ENCODE measurements at regions not wholly inside any gene's neighbourhood (a gene's known extent, or its start where the extent isn't known, plus 50 kb on each side); places are given as distances from the start of the nearest gene placed in this dataset.

DNA sequence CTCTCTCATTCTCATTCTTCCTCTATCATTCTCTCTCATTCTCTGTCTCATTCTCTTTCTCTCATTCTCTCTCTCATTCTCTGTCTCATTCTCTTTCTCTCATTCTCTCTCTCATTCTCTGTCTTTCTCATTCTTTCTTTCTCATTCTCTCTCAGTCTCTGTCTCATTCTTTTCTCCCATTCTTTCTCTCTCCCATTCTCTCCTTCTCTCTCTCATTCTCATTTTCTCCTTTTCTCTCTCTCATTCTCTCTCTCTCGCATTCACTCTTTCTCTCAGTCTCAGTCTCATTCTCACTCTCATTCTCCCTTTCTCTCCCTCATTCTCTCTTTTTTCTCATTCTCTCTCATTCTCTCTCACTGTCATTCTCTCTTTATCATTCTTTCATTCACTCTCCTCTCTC, 152.0 kb upstream of the UQCRFS1 start:
- Histone ChIP-seq H3K9me3 (no peaks in the 10 kb centered on the region), H3K79me2 (ENCODE audit: insufficient read depth) (no peaks in the 10 kb centered on the region), H3K9ac (no peak overlapping the region), H3K27ac (ENCODE audit: low read depth in 2 of 2, low read length in 1 of 2) (no peak overlapping the region), H3K36me3 (replicated peaks in 1 of 2; ENCODE audit: control insufficient read depth in 1 of 2, insufficient read depth in 2 of 2, low read length in 1 of 2) (no peaks in the 10 kb centered on the region), H3K4me3 (ENCODE audit: low read depth in 2 of 2, low read length in 1 of 2) (no peak overlapping the region), H3F3A (replicated peaks; ENCODE audit: insufficient read depth) (no peaks in the 10 kb centered on the region), H3K4me1 (ENCODE audit: control insufficient read depth in 1 of 2, insufficient read depth in 2 of 2, low read depth in 1 of 2, low read length in 1 of 2) (no peaks in the 10 kb centered on the region), H3K27me3 (ENCODE audit: insufficient read depth) (peaks cover 22% of the 10 kb centered on the region; the same call in 1 of the 2 replicates), H2AFZ (ENCODE audit: low read depth) (no peak overlapping the region), H3K4me2 (no peak overlapping the region), H3K9me2 (no peaks in the 10 kb centered on the region), H4K20me1 (ENCODE audit: insufficient read depth) (no peaks in the 10 kb centered on the region)
- ChIA-PET CTCF (no interaction called here), POLR2A (no interaction called here)
- TF ChIP-seq TAF1 (IDR thresholded peaks at IDR 0.05; ENCODE audit: borderline replicate concordance, low read depth, low read length) (no peak), FOXJ3 (CRISPR knock-in tag; IDR thresholded peaks at IDR 0.05) (no peak), TCF12 (IDR thresholded peaks at IDR 0.05) (no peak), GATA2 (CRISPR knock-in tag; IDR thresholded peaks at IDR 0.05) (no peak), YY1 (IDR thresholded peaks at IDR 0.05; ENCODE audit: low read depth) (no peak), SIN3A (IDR thresholded peaks at IDR 0.05; ENCODE audit: borderline replicate concordance, low read depth, low read length) (no peak)
- 20% methylated on average over 1 of the region's 1 CpG for WGBS (ENCODE audit: low lambda C conversion rate)
- no peak for DNase-seq

GRCh38 chr19:29365836-29366417, 153.0 kb upstream of the UQCRFS1 start:
- H2AFZ ChIP-seq (ENCODE audit: low read depth), result no peak overlapping the region
- ChIA-PET CTCF (no interaction called here), POLR2A (no interaction called here)
- no peak overlapping the region for H3K27ac ChIP-seq (ENCODE audit: low read depth in 2 of 2, low read length in 1 of 2)
- H3K4me3 ChIP-seq (ENCODE audit: low read depth in 2 of 2, low read length in 1 of 2), result no peak overlapping the region
- H3K9me2 ChIP-seq, result no peaks in the 10 kb centered on the region
- no peaks in the 10 kb centered on the region for H3K36me3 ChIP-seq (replicated peaks in 1 of 2; ENCODE audit: control insufficient read depth in 1 of 2, insufficient read depth in 2 of 2, low read length in 1 of 2)
- peaks cover 22% of the 10 kb centered on the region; the same call in 1 of the 2 replicates for H3K27me3 ChIP-seq (ENCODE audit: insufficient read depth)
- no peak overlapping the region for H3K4me2 ChIP-seq
- no peaks in the 10 kb centered on the region for H3K4me1 ChIP-seq (ENCODE audit: control insufficient read depth in 1 of 2, insufficient read depth in 2 of 2, low read depth in 1 of 2, low read length in 1 of 2)
- H3K9ac ChIP-seq, result no peak overlapping the region
- H4K20me1 ChIP-seq (ENCODE audit: insufficient read depth), result no peaks in the 10 kb centered on the region
- no peaks in the 10 kb centered on the region for H3K79me2 ChIP-seq (ENCODE audit: insufficient read depth)
- DNase-seq, result no peak
- H3F3A ChIP-seq (replicated peaks; ENCODE audit: insufficient read depth), result no peaks in the 10 kb centered on the region
- H3K9me3 ChIP-seq, result no peaks in the 10 kb centered on the region
- TF ChIP-seq USF2 (IDR thresholded peaks at IDR 0.05; ENCODE audit: borderline replicate concordance, low read depth, low read length), result no peak
- no peak for TF ChIP-seq IRF3 (IDR thresholded peaks at IDR 0.05; ENCODE audit: low read depth, low read length)
- TF ChIP-seq MEF2A (IDR thresholded peaks at IDR 0.05; ENCODE audit: borderline replicate concordance, low read depth), result no peak
- no peak for TF ChIP-seq FOSL2 (IDR thresholded peaks at IDR 0.05; ENCODE audit: borderline replicate concordance, low read depth)
- TF ChIP-seq ELF1 (IDR thresholded peaks at IDR 0.05), result no peak
- TF ChIP-seq JUND (IDR thresholded peaks at IDR 0.05), result no peak
- no peak for TF ChIP-seq USF1 (IDR thresholded peaks at IDR 0.05; ENCODE audit: borderline replicate concordance, low read depth)
- TF ChIP-seq, protein P1, sequence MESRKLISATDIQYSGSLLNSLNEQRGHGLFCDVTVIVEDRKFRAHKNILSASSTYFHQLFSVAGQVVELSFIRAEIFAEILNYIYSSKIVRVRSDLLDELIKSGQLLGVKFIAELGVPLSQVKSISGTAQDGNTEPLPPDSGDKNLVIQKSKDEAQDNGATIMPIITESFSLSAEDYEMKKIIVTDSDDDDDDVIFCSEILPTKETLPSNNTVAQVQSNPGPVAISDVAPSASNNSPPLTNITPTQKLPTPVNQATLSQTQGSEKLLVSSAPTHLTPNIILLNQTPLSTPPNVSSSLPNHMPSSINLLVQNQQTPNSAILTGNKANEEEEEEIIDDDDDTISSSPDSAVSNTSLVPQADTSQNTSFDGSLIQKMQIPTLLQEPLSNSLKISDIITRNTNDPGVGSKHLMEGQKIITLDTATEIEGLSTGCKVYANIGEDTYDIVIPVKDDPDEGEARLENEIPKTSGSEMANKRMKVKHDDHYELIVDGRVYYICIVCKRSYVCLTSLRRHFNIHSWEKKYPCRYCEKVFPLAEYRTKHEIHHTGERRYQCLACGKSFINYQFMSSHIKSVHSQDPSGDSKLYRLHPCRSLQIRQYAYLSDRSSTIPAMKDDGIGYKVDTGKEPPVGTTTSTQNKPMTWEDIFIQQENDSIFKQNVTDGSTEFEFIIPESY (IDR thresholded peaks at IDR 0.05; ENCODE audit: borderline replicate concordance, low read depth), result no peak
- TF ChIP-seq, protein P2, sequence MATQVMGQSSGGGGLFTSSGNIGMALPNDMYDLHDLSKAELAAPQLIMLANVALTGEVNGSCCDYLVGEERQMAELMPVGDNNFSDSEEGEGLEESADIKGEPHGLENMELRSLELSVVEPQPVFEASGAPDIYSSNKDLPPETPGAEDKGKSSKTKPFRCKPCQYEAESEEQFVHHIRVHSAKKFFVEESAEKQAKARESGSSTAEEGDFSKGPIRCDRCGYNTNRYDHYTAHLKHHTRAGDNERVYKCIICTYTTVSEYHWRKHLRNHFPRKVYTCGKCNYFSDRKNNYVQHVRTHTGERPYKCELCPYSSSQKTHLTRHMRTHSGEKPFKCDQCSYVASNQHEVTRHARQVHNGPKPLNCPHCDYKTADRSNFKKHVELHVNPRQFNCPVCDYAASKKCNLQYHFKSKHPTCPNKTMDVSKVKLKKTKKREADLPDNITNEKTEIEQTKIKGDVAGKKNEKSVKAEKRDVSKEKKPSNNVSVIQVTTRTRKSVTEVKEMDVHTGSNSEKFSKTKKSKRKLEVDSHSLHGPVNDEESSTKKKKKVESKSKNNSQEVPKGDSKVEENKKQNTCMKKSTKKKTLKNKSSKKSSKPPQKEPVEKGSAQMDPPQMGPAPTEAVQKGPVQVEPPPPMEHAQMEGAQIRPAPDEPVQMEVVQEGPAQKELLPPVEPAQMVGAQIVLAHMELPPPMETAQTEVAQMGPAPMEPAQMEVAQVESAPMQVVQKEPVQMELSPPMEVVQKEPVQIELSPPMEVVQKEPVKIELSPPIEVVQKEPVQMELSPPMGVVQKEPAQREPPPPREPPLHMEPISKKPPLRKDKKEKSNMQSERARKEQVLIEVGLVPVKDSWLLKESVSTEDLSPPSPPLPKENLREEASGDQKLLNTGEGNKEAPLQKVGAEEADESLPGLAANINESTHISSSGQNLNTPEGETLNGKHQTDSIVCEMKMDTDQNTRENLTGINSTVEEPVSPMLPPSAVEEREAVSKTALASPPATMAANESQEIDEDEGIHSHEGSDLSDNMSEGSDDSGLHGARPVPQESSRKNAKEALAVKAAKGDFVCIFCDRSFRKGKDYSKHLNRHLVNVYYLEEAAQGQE (IDR thresholded peaks at IDR 0.05; ENCODE audit: low read depth, low read length), result no peak
- TF ChIP-seq GABPA (IDR thresholded peaks at IDR 0.05; ENCODE audit: low read depth), result no peak
- no peak for TF ChIP-seq TAF1 (IDR thresholded peaks at IDR 0.05; ENCODE audit: borderline replicate concordance, low read depth, low read length)
- no peak for TF ChIP-seq NFIC (IDR thresholded peaks at IDR 0.05; ENCODE audit: borderline replicate concordance)
- no peak for TF ChIP-seq TCF12 (IDR thresholded peaks at IDR 0.05)
- no peak for TF ChIP-seq YY1 (IDR thresholded peaks at IDR 0.05; ENCODE audit: low read depth)
- TF ChIP-seq CHD2 (IDR thresholded peaks at IDR 0.05; ENCODE audit: low read length, partially characterized antibody), result no peak
- no peak for TF ChIP-seq EZH2phosphoT487 (IDR thresholded peaks at IDR 0.05; ENCODE audit: borderline replicate concordance, low read depth)
- no peak for TF ChIP-seq RFX5 (IDR thresholded peaks at IDR 0.05; ENCODE audit: low read length)

Data from SK-N-SH (cell line).